HG02678 (cell line): ENCODE measurements at regions not wholly inside any gene's neighbourhood (a gene's known extent, or its start where the extent isn't known, plus 50 kb on each side); places are given as distances from the start of the nearest gene placed in this dataset.
"Not testable (repeated sequence)": the region's sequence is repeated elsewhere in the genome, so short reads cannot be mapped to it uniquely, and the experiment has no call there.

Experiments used
- ATAC-seq: cut with Tn5 transposase; IDR thresholded peaks from one replicate; pipeline ENCODE4 v1.9.1; 2021; ENCODE audit warnings: mild to moderate bottlenecking, moderate library complexity; ENCODE audit not compliant: unreplicated experiment

- no peak for ATAC-seq
Observed at GRCh38 chr10:91080776-91081175, 139.7 kb upstream of the PCGF5 start.

- ATAC-seq = no peak
Observed at GRCh38 chr10:91082447-91082846, 138.0 kb upstream of the PCGF5 start.

GRCh38 chr10:91088300-91089140 lies 131.9 kb upstream of the PCGF5 start:
- peak; percentile 62 for ATAC-seq

GRCh38 chr10:91090761-91091529 lies 129.5 kb upstream of the PCGF5 start:
- peak; percentile 53 for ATAC-seq

GRCh38 chr10:91091780-91092179 lies 128.7 kb upstream of the PCGF5 start:
- ATAC-seq = no peak

- ATAC-seq = no peak
Observed at GRCh38 chr10:91096274-91096673, 124.2 kb upstream of the PCGF5 start.

GRCh38 chr10:91097313-91097712 lies 123.2 kb upstream of the PCGF5 start:
- ATAC-seq = no peak

- not testable (repeated sequence) for ATAC-seq
Observed at GRCh38 chr10:91098021-91098420, 122.4 kb upstream of the PCGF5 start.

GRCh38 chr10:91103384-91104192 lies 116.9 kb upstream of the PCGF5 start:
- ATAC-seq = peak; percentile 70

GRCh38 chr10:91104193-91105041 lies 116.0 kb upstream of the PCGF5 start:
- peak; percentile 51 for ATAC-seq

- ATAC-seq = no peak
Observed at GRCh38 chr10:91105269-91105668, 115.2 kb upstream of the PCGF5 start.

- ATAC-seq = no peak
Observed at GRCh38 chr10:91108820-91109219, 111.6 kb upstream of the PCGF5 start.

- ATAC-seq = no peak
Observed at GRCh38 chr10:91111060-91111459, 109.4 kb upstream of the PCGF5 start.

GRCh38 chr10:91115618-91116390 lies 104.7 kb upstream of the PCGF5 start:
- ATAC-seq = no peak

- no peak for ATAC-seq
Observed at GRCh38 chr10:91117505-91117904, 103.0 kb upstream of the PCGF5 start.

GRCh38 chr10:91120348-91120747 lies 100.1 kb upstream of the PCGF5 start:
- ATAC-seq = no peak

- ATAC-seq = no peak
Observed at GRCh38 chr10:91123261-91123660, 97.2 kb upstream of the PCGF5 start.

GRCh38 chr10:91124016-91124415 lies 96.4 kb upstream of the PCGF5 start:
- no peak for ATAC-seq

GRCh38 chr10:91126471-91126870 lies 94.0 kb upstream of the PCGF5 start:
- ATAC-seq = no peak
